Keratinocyte (primary cell): ENCODE measurements at regions not wholly inside any gene's neighbourhood (a gene's known extent, or its start where the extent isn't known, plus 50 kb on each side); places are given as distances from the start of the nearest gene placed in this dataset.

Source experiments
- DNase-seq: peaks from one replicate; pipeline ENCODE4 v3.0.0-alpha.2; 2011; ENCODE audit warnings: low read depth, missing footprints, low spot score
- FAIRE-seq: peaks from 2 replicates; lab custom pipeline; 2011; peaks lifted over from hg19 to GRCh38; lab: Jason Lieb, UNC
- H2AFZ ChIP-seq: 2 replicates; pipeline ENCODE4 v1.6.0; 2012; ENCODE audit warnings: low read length, control low read depth, inconsistent platforms; ENCODE audit not compliant: control insufficient read depth
- H3K27ac ChIP-seq: 2 replicates; pipeline ENCODE4 v1.5.1; 2011; ENCODE audit warnings: low read length; ENCODE audit not compliant: control insufficient read depth, insufficient read depth
- H3K27me3 ChIP-seq: 3 replicates; pipeline ENCODE4 v1.6.0; 2011; ENCODE audit warnings: low read length; ENCODE audit not compliant: control insufficient read depth, insufficient read depth; ENCODE audit errors: extremely low read depth
- H3K36me3 ChIP-seq, 2 experiments: 2 replicates in 1 of 2; 3 replicates in 1 of 2; pipeline ENCODE4 v1.5.1; 2011; ENCODE audit warnings: low read length in 2 of 2, mild to moderate bottlenecking in 1 of 2; ENCODE audit not compliant: control insufficient read depth in 2 of 2, insufficient read depth in 2 of 2; ENCODE audit errors: extremely low read depth in 1 of 2
- H3K4me1 ChIP-seq: 3 replicates; pipeline ENCODE4 v1.5.1; 2011; ENCODE audit warnings: low read length; ENCODE audit not compliant: control insufficient read depth, insufficient read depth; ENCODE audit errors: extremely low read depth
- H3K4me2 ChIP-seq: 3 replicates; pipeline ENCODE4 v1.6.0; 2011; ENCODE audit warnings: low read depth, low read length; ENCODE audit not compliant: control insufficient read depth, insufficient read depth; ENCODE audit errors: extremely low read depth
- H3K4me3 ChIP-seq, 3 experiments: fragments of 200-600 bp in 1 of 3; sonication (generic) in 1 of 3; 2 replicates in 2 of 3; 3 replicates in 1 of 3; pipeline ENCODE4 v1.5.1; 2011 to 2016; ENCODE audit warnings: low read length in 3 of 3, mild to moderate bottlenecking in 3 of 3, control low read depth in 2 of 3, inconsistent platforms in 1 of 3, low read depth in 1 of 3, mixed read lengths in 1 of 3, mixed run types in 1 of 3, moderate library complexity in 1 of 3; ENCODE audit not compliant: control insufficient read depth in 2 of 3, insufficient read depth in 2 of 3; ENCODE audit errors: extremely low read depth in 1 of 3
- H3K79me2 ChIP-seq: 2 replicates; pipeline ENCODE4 v1.6.0; 2012; ENCODE audit warnings: low read length; ENCODE audit not compliant: control insufficient read depth, insufficient read depth
- H3K9ac ChIP-seq: 3 replicates; pipeline ENCODE4 v1.6.0; 2011; ENCODE audit warnings: low read length; ENCODE audit not compliant: control insufficient read depth, insufficient read depth; ENCODE audit errors: extremely low read depth
- H3K9me1 ChIP-seq: 3 replicates; pipeline ENCODE4 v1.6.0; 2011; ENCODE audit warnings: low read length; ENCODE audit not compliant: control insufficient read depth, insufficient read depth; ENCODE audit errors: extremely low read depth
- H3K9me3 ChIP-seq: 2 replicates; pipeline ENCODE4 v1.5.1; 2012; ENCODE audit warnings: low read depth, low read length; ENCODE audit not compliant: control insufficient read depth
- H4K20me1 ChIP-seq: 3 replicates; pipeline ENCODE4 v1.6.0; 2011; ENCODE audit warnings: low read length; ENCODE audit not compliant: control insufficient read depth, insufficient read depth; ENCODE audit errors: extremely low read depth
- EZH2 ChIP-seq: IDR thresholded peaks from one replicate; pipeline ENCODE4 v1.6.1; 2012; ENCODE audit warnings: inconsistent platforms, mild to moderate bottlenecking, low read length, moderate library complexity
- dilution Hi-C: fragments of 300-500 bp; cut with MboI; formaldehyde crosslinking; loops from one replicate; pipeline ENCODE4 v1.7.0; 2020; ENCODE audit warnings: low sequenced_read_pairs; ENCODE audit not compliant: extremely low pct_ligation_motif_present
- TF ChIP-seq, protein P1 (sequence below), 3 experiments: IDR thresholded peaks in 1 of 3; conservative IDR thresholded peaks in 1 of 3; optimal IDR thresholded peaks in 1 of 3; 2 replicates in 2 of 3; 3 replicates in 1 of 3; pipeline versions ENCODE3 to v1.5.1; 2011; ENCODE audit warnings: low read length in 3 of 3, mild to moderate bottlenecking in 3 of 3, moderate library complexity in 2 of 3, control low read depth in 1 of 3, inconsistent platforms in 1 of 3; ENCODE audit not compliant: insufficient read depth in 2 of 3; ENCODE audit errors: extremely low read depth in 1 of 3

DNA sequence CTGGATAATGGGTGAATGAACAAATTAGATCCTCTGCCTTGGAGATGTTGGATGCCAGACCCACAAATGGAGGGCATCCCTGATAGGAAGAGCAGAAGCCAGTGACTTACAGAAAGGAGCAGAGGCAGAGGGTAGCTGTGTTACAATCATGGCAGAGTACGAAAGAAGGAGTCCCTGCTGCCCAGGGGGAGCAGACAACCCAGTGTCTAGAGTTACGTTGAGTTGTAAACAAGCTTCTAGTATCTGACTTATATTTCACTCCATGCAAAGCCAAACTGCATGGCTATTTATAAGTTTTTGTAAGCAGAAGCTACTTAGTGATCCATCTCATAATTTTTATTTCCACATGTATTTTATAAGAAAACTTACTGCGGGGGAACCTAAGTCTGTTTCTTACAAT is 56.2 kb upstream of the A1CF start:
- dilution Hi-C loops: no loop called here
- Histone ChIP-seq H3K27me3 (no peaks in the 10 kb centered on the region), H3K36me3 (no peaks in the 10 kb centered on the region), H3K9me3 (no peaks in the 10 kb centered on the region), H3K9ac (no peak overlapping the region), H3K79me2 (no peaks in the 10 kb centered on the region), H3K9me1 (no peaks in the 10 kb centered on the region), H3K4me1 (no peaks in the 10 kb centered on the region), H3K4me2 (no peak overlapping the region), H4K20me1 (no peaks in the 10 kb centered on the region), H2AFZ (no peak overlapping the region), H3K27ac (no peak overlapping the region), H3K4me3 (no peak overlapping the region)
- FAIRE-seq (no peak), DNase-seq (no peak)
- no peak for TF ChIP-seq EZH2
- TF ChIP-seq, protein P1, sequence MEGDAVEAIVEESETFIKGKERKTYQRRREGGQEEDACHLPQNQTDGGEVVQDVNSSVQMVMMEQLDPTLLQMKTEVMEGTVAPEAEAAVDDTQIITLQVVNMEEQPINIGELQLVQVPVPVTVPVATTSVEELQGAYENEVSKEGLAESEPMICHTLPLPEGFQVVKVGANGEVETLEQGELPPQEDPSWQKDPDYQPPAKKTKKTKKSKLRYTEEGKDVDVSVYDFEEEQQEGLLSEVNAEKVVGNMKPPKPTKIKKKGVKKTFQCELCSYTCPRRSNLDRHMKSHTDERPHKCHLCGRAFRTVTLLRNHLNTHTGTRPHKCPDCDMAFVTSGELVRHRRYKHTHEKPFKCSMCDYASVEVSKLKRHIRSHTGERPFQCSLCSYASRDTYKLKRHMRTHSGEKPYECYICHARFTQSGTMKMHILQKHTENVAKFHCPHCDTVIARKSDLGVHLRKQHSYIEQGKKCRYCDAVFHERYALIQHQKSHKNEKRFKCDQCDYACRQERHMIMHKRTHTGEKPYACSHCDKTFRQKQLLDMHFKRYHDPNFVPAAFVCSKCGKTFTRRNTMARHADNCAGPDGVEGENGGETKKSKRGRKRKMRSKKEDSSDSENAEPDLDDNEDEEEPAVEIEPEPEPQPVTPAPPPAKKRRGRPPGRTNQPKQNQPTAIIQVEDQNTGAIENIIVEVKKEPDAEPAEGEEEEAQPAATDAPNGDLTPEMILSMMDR (optimal IDR thresholded peaks at IDR 0.05 in 1 of 3, IDR thresholded peaks at IDR 0.05 in 1 of 3, conservative IDR thresholded peaks at IDR 0.05 in 1 of 3; ENCODE audit: extremely low read depth in 1 of 3, insufficient read depth in 2 of 3, low read length in 3 of 3): no peak

DNA sequence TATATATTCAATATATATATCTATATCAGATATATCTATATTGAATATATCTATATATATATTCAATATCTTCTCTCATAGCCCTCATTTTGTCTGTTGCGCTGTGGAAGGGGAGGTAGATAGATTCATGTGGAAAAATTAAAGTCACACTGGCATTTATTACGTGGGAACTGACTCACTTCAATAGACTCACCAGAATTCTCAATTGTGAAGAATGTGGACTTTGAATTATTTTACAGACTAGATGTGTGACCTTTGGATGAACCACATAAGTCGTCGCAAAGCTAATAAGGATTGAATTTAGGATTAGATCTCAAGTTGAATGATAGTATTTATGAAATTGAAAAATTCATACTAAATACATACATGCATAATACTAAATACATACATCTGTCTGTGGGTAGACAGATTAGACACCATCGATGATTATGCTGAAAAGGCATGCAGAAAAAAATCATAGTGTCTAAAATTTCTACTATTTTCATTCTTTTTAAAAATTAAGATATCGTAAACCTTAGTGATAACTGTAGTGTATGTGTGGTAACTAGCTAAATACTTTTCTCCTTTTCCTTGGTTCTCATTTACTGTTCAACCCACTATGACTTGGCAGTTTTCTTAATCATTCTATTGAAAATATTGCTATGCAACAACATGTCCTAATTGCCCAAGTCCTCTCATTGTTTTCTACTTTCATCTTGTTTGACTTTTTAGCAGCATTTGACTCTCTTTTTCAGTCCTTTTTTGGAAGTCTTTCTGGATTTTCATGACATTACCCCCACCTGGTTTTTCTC is 61.8 kb upstream of the A1CF start:
- H3K79me2 ChIP-seq: no peaks in the 10 kb centered on the region
- no peaks in the 10 kb centered on the region for H4K20me1 ChIP-seq
- DNase-seq (no peak), FAIRE-seq (no peak)
- no peaks in the 10 kb centered on the region for H3K4me1 ChIP-seq
- dilution Hi-C loops: no loop called here
- H3K9me3 ChIP-seq: no peaks in the 10 kb centered on the region
- no peaks in the 10 kb centered on the region for H3K9me1 ChIP-seq
- H3K27ac ChIP-seq: no peak overlapping the region
- H3K9ac ChIP-seq: no peak overlapping the region
- H3K4me3 ChIP-seq: no peak overlapping the region
- no peak overlapping the region for H3K4me2 ChIP-seq
- TF ChIP-seq, protein P1 (optimal IDR thresholded peaks at IDR 0.05 in 1 of 3, IDR thresholded peaks at IDR 0.05 in 1 of 3, conservative IDR thresholded peaks at IDR 0.05 in 1 of 3; ENCODE audit: extremely low read depth in 1 of 3, insufficient read depth in 2 of 3, low read length in 3 of 3): no peak
- no peak for TF ChIP-seq EZH2
- H3K36me3 ChIP-seq: no peaks in the 10 kb centered on the region
- no peaks in the 10 kb centered on the region for H3K27me3 ChIP-seq
- H2AFZ ChIP-seq: no peak overlapping the region
